Endothelial cell of umbilical vein (primary cell): ENCODE measurements at regions not wholly inside any gene's neighbourhood (a gene's known extent, or its start where the extent isn't known, plus 50 kb on each side); places are given as distances from the start of the nearest gene placed in this dataset.

Source experiments
- CTCF ChIP-seq, 2 donors: IDR thresholded peaks; 1 replicate in 1 of 2; 2 replicates in 1 of 2; pipeline ENCODE4 v1.5.1; 2011; ENCODE audit warnings: low read length in 2 of 2, mild to moderate bottlenecking in 2 of 2, moderate library complexity in 2 of 2, control low read depth in 1 of 2, inconsistent platforms in 1 of 2, low read depth in 1 of 2; ENCODE audit not compliant: insufficient read depth in 1 of 2; ENCODE audit errors: extremely low read depth in 1 of 2
- EZH2 ChIP-seq: IDR thresholded peaks from 2 replicates; pipeline ENCODE4 v1.6.1; 2012; ENCODE audit warnings: borderline replicate concordance, low read depth, mild to moderate bottlenecking, moderate library complexity, low read length, inconsistent platforms; ENCODE audit not compliant: severe bottlenecking
- FOS ChIP-seq: IDR thresholded peaks from 2 replicates; pipeline ENCODE4 v1.6.1; 2011; ENCODE audit warnings: mild to moderate bottlenecking, low read length, moderate library complexity, borderline replicate concordance; ENCODE audit not compliant: insufficient read depth
- JUN ChIP-seq: IDR thresholded peaks from 2 replicates; pipeline ENCODE4 v1.6.1; 2011; ENCODE audit warnings: borderline replicate concordance, low read depth; ENCODE audit not compliant: insufficient read length, insufficient read depth
- MYC ChIP-seq: IDR thresholded peaks from one replicate; pipeline ENCODE4 v1.6.1; 2011; ENCODE audit warnings: mild to moderate bottlenecking, low read depth, low read length
- POLR2A ChIP-seq: IDR thresholded peaks from 2 replicates; pipeline ENCODE4 v1.6.1; 2012; ENCODE audit warnings: low read depth, mild to moderate bottlenecking, control low read depth, low read length
- POLR2AphosphoS5 ChIP-seq: IDR thresholded peaks from 2 replicates; pipeline ENCODE4 v1.6.1; 2012; ENCODE audit warnings: low read depth, mild to moderate bottlenecking, control low read depth, low read length, moderate library complexity; ENCODE audit not compliant: insufficient read depth

- no peak for TF ChIP-seq CTCF (IDR thresholded peaks at IDR 0.05; ENCODE audit: extremely low read depth in 1 of 2, insufficient read depth in 1 of 2, low read depth in 1 of 2, low read length in 2 of 2)
- no peak for TF ChIP-seq POLR2AphosphoS5
- no peak for TF ChIP-seq POLR2A
- no peak for TF ChIP-seq MYC
- TF ChIP-seq FOS: no peak
- TF ChIP-seq EZH2: no peak
- no peak for TF ChIP-seq JUN
These were observed 585.5 kb downstream of the CBLN2 start for GRCh38 chr18:71958605-71959004.
